Transverse colon (tissue), 3 donors: ENCODE measurements at regions not wholly inside any gene's neighbourhood (a gene's known extent, or its start where the extent isn't known, plus 50 kb on each side); places are given as distances from the start of the nearest gene placed in this dataset.

Experiments
- CTCF ChIP-seq, 5 experiments: fragments of 200-600 bp in 3 of 5; fragments of 450-650 bp in 2 of 5; sonication (generic) in 3 of 5; IDR thresholded peaks; 1 replicate in 2 of 5; 2 replicates in 3 of 5; pipeline ENCODE4 v1.5.1; 2016 to 2017; ENCODE audit warnings: antibody characterized with exemption in 5 of 5, inconsistent platforms in 3 of 5, mild to moderate bottlenecking in 2 of 5, moderate library complexity in 1 of 5
- EP300 ChIP-seq: sonication (generic); formaldehyde crosslinking; IDR thresholded peaks from one replicate; pipeline ENCODE4 v1.6.1; 2017; ENCODE audit warnings: antibody characterized with exemption, low read depth

GRCh38 chr4:155544547-155544946 is 122.1 kb upstream of the GUCY1A1 start:
- no peak for TF ChIP-seq CTCF (IDR thresholded peaks at IDR 0.05)
- no peak for TF ChIP-seq EP300
